ENCODE measurements at regions not wholly inside any gene's neighbourhood (a gene's known extent, or its start where the extent isn't known, plus 50 kb on each side); places are given as distances from the start of the nearest gene placed in this dataset.

GRCh38 chr1:29785137-29785527, 548.8 kb downstream of the PTPRU start:
- DNase-seq: no peak
- TF ChIP-seq GATA1 (IDR thresholded peaks at IDR 0.05; ENCODE audit: low read depth, low read length): no peak
- no peak for TF ChIP-seq POLR2A (IDR thresholded peaks at IDR 0.05; ENCODE audit: low read length)

- TF ChIP-seq POLR2A (IDR thresholded peaks at IDR 0.05; ENCODE audit: low read length) (no peak), GATA1 (IDR thresholded peaks at IDR 0.05; ENCODE audit: low read depth, low read length) (no peak)
- no peak for DNase-seq
These were observed 548.2 kb downstream of the PTPRU start for GRCh38 chr1:29784276-29785136.

- TF ChIP-seq GATA1 (IDR thresholded peaks at IDR 0.05; ENCODE audit: low read depth, low read length): no peak
- no peak for TF ChIP-seq POLR2A (IDR thresholded peaks at IDR 0.05; ENCODE audit: low read length)
- no peak for DNase-seq
These were observed 547.4 kb downstream of the PTPRU start for GRCh38 chr1:29783508-29784275.

GRCh38 chr1:29782846-29783507, 546.7 kb downstream of the PTPRU start:
- TF ChIP-seq POLR2A (IDR thresholded peaks at IDR 0.05; ENCODE audit: low read length): no peak
- TF ChIP-seq GATA1 (IDR thresholded peaks at IDR 0.05; ENCODE audit: low read depth, low read length): no peak
- no peak for DNase-seq

- no peak for TF ChIP-seq POLR2A (IDR thresholded peaks at IDR 0.05; ENCODE audit: low read length)
- no peak for TF ChIP-seq GATA1 (IDR thresholded peaks at IDR 0.05; ENCODE audit: low read depth, low read length)
- no peak for DNase-seq
These were observed 542.8 kb downstream of the PTPRU start for GRCh38 chr1:29779146-29779545.

- TF ChIP-seq GATA1 (IDR thresholded peaks at IDR 0.05; ENCODE audit: low read depth, low read length) (no peak), POLR2A (IDR thresholded peaks at IDR 0.05; ENCODE audit: low read length) (no peak)
- DNase-seq: no peak
These were observed 541.2 kb downstream of the PTPRU start for GRCh38 chr1:29777522-29777921.

GRCh38 chr1:29774355-29774754, 538.0 kb downstream of the PTPRU start:
- no peak for DNase-seq
- no peak for TF ChIP-seq GATA1 (IDR thresholded peaks at IDR 0.05; ENCODE audit: low read depth, low read length)

GRCh38 chr1:29772584-29773100, 536.3 kb downstream of the PTPRU start:
- no peak for DNase-seq
- TF ChIP-seq GATA1 (IDR thresholded peaks at IDR 0.05; ENCODE audit: low read depth, low read length) (no peak), POLR2A (IDR thresholded peaks at IDR 0.05; ENCODE audit: low read length) (no peak)

GRCh38 chr1:29767769-29768425, 531.6 kb downstream of the PTPRU start:
- TF ChIP-seq GATA1 (IDR thresholded peaks at IDR 0.05; ENCODE audit: low read depth, low read length): no peak
- TF ChIP-seq POLR2A (IDR thresholded peaks at IDR 0.05; ENCODE audit: low read length): no peak

GRCh38 chr1:29767088-29767685, 530.9 kb downstream of the PTPRU start:
- TF ChIP-seq POLR2A (IDR thresholded peaks at IDR 0.05; ENCODE audit: low read length) (no peak), GATA1 (IDR thresholded peaks at IDR 0.05; ENCODE audit: low read depth, low read length) (no peak)
- DNase-seq: no peak

More at GRCh38 chr1:29767769-29768425, 531.6 kb downstream of the PTPRU start:
- DNase-seq: no peak

- no peak for DNase-seq
- TF ChIP-seq GATA1 (IDR thresholded peaks at IDR 0.05; ENCODE audit: low read depth, low read length): no peak
- no peak for TF ChIP-seq POLR2A (IDR thresholded peaks at IDR 0.05; ENCODE audit: low read length)
These were observed 526.3 kb downstream of the PTPRU start for GRCh38 chr1:29762635-29763034.

- DNase-seq: no peak
- no peak for TF ChIP-seq POLR2A (IDR thresholded peaks at IDR 0.05; ENCODE audit: low read length)
- no peak for TF ChIP-seq GATA1 (IDR thresholded peaks at IDR 0.05; ENCODE audit: low read depth, low read length)
These were observed 525.0 kb downstream of the PTPRU start for GRCh38 chr1:29761159-29761928.

All from erythroblast (primary cell).